Suprapubic skin (tissue), 4 donors: ENCODE measurements at regions not wholly inside any gene's neighbourhood (a gene's known extent, or its start where the extent isn't known, plus 50 kb on each side); places are given as distances from the start of the nearest gene placed in this dataset.
"Not testable (repeated sequence)": the region's sequence is repeated elsewhere in the genome, so short reads cannot be mapped to it uniquely, and the experiment has no call there.

Experiments
- DNase-seq, 2 donors: peaks; one replicate each; pipeline ENCODE4 v3.0.0-alpha.2; 2019; ENCODE audit warnings: low spot score in 2 of 2
- H3K27ac ChIP-seq: fragments of 200-600 bp; sonication (generic); one replicate; pipeline ENCODE4 v1.5.1; 2019
- H3K27me3 ChIP-seq: fragments of 200-600 bp; sonication (generic); one replicate; pipeline ENCODE4 v1.5.1; 2019
- H3K36me3 ChIP-seq: fragments of 200-600 bp; sonication (generic); one replicate; pipeline ENCODE4 v1.5.1; 2019
- H3K4me1 ChIP-seq: fragments of 200-600 bp; sonication (generic); one replicate; pipeline ENCODE4 v1.5.1; 2019
- H3K4me3 ChIP-seq: fragments of 200-600 bp; sonication (generic); one replicate; pipeline ENCODE4 v1.5.1; 2019; ENCODE audit warnings: mild to moderate bottlenecking
- H3K9me3 ChIP-seq: fragments of 200-600 bp; sonication (generic); one replicate; pipeline ENCODE4 v1.5.1; 2019
- EP300 ChIP-seq: sonication (generic); formaldehyde crosslinking; IDR thresholded peaks from one replicate; pipeline ENCODE4 v1.6.1; 2017; ENCODE audit warnings: antibody characterized with exemption
- POLR2A ChIP-seq, 2 donors: fragments of 450-650 bp; IDR thresholded peaks; one replicate each; pipeline ENCODE4 v1.6.1; 2017; ENCODE audit warnings: antibody characterized with exemption in 2 of 2, mild to moderate bottlenecking in 2 of 2, moderate library complexity in 2 of 2
- POLR2AphosphoS5 ChIP-seq, 3 donors: sonication (generic); formaldehyde crosslinking; IDR thresholded peaks; one replicate each; pipeline ENCODE4 v1.6.1; 2017; ENCODE audit warnings: antibody characterized with exemption in 3 of 3
- WGBS: methylation state at CpG from one replicate; pipeline ENCODE4 v1.1.5; 2018; 5-methylcytosine and 5-hydroxymethylcytosine counted together
- TF ChIP-seq, protein P1 (sequence below), 2 donors: fragments of 200-600 bp in 1 of 2; fragments of 450-650 bp in 1 of 2; sonication (generic) in 1 of 2; IDR thresholded peaks; one replicate each; pipeline ENCODE4 v1.5.1; 2016 to 2019; ENCODE audit warnings: antibody characterized with exemption in 2 of 2, mild to moderate bottlenecking in 1 of 2, moderate library complexity in 1 of 2

DNA sequence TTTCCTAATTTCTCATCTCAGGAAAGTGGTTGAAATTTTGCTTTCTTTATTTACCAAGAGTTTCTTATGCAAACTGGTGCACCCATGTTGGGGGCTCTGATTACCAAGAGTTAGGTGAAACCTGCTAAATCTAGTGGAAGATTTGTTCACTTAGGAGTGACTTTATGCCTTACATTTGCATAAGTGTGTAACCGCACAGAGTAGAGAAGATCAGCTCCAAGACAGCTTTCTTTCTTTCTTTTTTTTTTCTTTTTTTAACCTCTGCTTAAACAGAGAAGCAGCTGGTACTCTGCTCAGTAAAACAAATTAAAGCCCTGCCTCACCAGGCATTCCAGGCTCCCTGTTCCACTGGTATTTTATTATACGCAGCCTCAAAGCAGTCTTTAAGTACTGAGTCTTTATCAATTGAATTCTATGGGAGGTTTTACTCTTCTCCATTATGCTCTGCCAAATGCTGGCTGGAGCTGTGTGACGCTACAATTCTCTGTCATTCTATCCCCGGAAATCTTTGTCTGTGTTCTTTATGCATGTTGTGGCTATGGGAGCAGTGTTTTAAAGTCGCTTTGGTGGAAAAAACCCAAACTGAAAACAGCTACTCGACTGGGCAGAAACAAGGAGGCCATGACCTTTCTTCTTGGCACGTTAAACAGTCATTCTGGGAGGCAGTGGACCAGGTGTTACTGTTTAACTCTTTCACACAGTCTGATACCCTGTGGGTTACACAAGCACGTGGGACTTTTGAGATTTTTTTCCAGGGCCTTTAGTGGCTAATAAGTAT lies 55.2 kb upstream of the GBE1 start:
- no peaks in the 10 kb centered on the region for H3K27me3 ChIP-seq
- 37% methylated on average over 8 of the region's 8 CpGs for WGBS
- H3K9me3 ChIP-seq = no peaks in the 10 kb centered on the region
- DNase-seq = no peak
- no peaks in the 10 kb centered on the region for H3K36me3 ChIP-seq
- no peaks in the 10 kb centered on the region for H3K4me1 ChIP-seq
- no peak overlapping the region for H3K4me3 ChIP-seq
- H3K27ac ChIP-seq = no peak overlapping the region
- no peak for TF ChIP-seq EP300
- TF ChIP-seq POLR2A (IDR thresholded peaks at IDR 0.05) = no peak
- TF ChIP-seq, protein P1, sequence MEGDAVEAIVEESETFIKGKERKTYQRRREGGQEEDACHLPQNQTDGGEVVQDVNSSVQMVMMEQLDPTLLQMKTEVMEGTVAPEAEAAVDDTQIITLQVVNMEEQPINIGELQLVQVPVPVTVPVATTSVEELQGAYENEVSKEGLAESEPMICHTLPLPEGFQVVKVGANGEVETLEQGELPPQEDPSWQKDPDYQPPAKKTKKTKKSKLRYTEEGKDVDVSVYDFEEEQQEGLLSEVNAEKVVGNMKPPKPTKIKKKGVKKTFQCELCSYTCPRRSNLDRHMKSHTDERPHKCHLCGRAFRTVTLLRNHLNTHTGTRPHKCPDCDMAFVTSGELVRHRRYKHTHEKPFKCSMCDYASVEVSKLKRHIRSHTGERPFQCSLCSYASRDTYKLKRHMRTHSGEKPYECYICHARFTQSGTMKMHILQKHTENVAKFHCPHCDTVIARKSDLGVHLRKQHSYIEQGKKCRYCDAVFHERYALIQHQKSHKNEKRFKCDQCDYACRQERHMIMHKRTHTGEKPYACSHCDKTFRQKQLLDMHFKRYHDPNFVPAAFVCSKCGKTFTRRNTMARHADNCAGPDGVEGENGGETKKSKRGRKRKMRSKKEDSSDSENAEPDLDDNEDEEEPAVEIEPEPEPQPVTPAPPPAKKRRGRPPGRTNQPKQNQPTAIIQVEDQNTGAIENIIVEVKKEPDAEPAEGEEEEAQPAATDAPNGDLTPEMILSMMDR (IDR thresholded peaks at IDR 0.05) = no peak
- no peak for TF ChIP-seq POLR2AphosphoS5 (IDR thresholded peaks at IDR 0.05)

DNA sequence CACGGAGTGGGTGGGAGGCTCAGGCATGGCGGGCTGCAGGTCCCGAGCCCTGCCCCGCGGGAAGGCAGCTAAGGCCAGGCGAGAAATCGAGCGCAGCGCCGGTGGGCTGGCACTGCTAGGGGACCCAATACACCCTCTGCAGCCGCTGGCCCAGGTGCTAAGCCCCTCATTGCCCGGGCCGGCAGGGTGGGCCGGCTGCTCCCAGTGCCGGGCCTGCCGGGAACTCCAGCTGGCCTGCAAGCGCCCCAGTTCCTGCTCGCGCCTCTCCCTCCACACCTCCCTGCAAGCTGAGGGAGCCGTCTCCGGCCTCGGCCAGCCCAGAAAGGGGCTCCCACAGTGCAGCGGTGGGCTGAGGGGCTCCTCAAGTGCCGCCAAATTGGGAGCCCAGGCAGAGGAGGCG lies 50.7 kb upstream of the GBE1 start:
- H3K9me3 ChIP-seq, H3K27ac ChIP-seq, H3K4me3 ChIP-seq, H3K36me3 ChIP-seq, DNase-seq, H3K27me3 ChIP-seq, H3K4me1 ChIP-seq: not testable (repeated sequence)
- WGBS = 87% methylated on average over 15 of the region's 25 CpGs
